MM.1S (cell line): ENCODE measurements at regions not wholly inside any gene's neighbourhood (a gene's known extent, or its start where the extent isn't known, plus 50 kb on each side); places are given as distances from the start of the nearest gene placed in this dataset.

Source experiments
- CTCF ChIP-seq: fragments of 300-600 bp; sonication (generic); IDR thresholded peaks from 2 replicates; pipeline ENCODE4 v1.5.1; 2016; ENCODE audit warnings: antibody characterized with exemption, low read length, mixed read lengths
- EZH2 ChIP-seq: fragments of 300-600 bp; sonication (generic); optimal IDR thresholded peaks from 2 replicates; pipeline ENCODE3; 2017; ENCODE audit warnings: low read depth, mild to moderate bottlenecking, antibody characterized with exemption, low read length, mixed read lengths
- EZH2phosphoT487 ChIP-seq: fragments of 300-600 bp; sonication (generic); IDR thresholded peaks from 2 replicates; pipeline ENCODE4 v1.6.1; 2018; ENCODE audit warnings: antibody characterized with exemption, low read length

DNA sequence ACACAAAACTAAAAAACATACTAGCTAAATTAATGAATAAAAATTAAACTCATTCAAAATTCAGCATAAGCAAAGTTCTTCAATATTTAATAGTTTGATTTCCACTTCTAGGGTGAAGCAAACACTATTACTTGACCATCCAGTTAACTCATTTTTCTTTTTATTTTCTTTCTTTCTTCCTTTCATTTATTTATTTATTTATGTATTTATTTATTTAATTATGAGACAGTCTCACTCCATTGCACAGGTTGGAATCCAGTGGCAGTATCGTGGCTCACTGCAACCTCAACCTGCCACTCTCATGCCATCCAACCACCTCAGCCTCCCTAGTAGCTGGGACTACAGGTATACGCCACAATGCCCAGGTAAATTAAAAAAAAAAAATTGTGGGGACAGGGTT lies 2069.5 kb downstream of the NCAM2 start:
- TF ChIP-seq EZH2 (no peak), CTCF (no peak), EZH2phosphoT487 (no peak)
